ENCODE measurements at regions not wholly inside any gene's neighbourhood (a gene's known extent, or its start where the extent isn't known, plus 50 kb on each side); places are given as distances from the start of the nearest gene placed in this dataset.
"Not testable (repeated sequence)": the region's sequence is repeated elsewhere in the genome, so short reads cannot be mapped to it uniquely, and the experiment has no call there.

DNA sequence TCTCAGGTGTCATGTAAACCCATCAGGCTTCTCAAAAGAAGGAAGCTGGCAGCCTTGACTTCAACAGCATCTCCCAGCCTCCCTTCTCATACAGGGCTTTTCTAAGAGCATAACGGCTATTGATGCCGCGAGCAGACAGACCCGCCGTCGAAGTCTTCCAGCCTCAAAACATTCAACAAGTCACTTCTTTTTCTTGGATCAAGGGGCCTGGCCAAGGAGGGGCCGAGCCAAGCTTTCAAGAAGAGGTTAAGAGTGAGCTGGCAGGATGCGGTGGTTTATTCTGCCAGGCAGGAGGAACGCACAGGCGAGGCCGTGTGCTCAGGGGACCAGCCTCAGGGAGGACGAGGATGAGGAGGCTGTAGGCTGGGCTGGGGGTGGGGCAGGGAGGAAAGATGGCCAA is 102.9 kb upstream of the RFLNA start:
- no peak for DNase-seq

DNA sequence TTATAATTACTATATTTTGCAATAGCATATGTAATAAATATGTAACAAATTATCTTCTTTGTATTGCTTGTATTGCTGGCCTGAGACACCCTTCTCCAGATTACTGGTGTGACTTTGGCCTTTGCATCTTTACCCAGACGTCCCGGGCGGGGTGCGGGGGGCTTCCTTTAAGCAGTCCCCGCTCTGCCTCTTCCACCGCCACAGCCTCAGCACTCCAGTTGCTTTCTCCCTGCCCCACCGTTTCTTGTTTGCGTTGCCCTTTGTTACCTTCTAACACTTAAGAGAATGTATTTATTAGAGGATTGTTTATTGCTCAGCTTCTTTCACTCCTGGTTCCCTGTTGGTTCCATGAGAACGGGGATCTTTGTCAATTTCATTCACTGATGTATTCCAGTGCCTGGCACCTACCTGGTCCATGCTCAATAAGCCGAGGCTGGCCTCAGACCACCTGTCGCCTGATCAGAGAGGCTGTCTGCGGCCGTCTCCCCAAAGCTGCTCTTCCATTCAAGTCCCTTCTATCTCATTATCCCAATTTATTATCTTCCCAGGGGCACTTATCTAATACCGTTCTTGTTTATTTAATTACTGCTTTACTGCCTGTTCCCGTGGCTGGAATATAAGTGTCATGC is 100.5 kb upstream of the RFLNA start:
- DNase-seq = no peak

DNA sequence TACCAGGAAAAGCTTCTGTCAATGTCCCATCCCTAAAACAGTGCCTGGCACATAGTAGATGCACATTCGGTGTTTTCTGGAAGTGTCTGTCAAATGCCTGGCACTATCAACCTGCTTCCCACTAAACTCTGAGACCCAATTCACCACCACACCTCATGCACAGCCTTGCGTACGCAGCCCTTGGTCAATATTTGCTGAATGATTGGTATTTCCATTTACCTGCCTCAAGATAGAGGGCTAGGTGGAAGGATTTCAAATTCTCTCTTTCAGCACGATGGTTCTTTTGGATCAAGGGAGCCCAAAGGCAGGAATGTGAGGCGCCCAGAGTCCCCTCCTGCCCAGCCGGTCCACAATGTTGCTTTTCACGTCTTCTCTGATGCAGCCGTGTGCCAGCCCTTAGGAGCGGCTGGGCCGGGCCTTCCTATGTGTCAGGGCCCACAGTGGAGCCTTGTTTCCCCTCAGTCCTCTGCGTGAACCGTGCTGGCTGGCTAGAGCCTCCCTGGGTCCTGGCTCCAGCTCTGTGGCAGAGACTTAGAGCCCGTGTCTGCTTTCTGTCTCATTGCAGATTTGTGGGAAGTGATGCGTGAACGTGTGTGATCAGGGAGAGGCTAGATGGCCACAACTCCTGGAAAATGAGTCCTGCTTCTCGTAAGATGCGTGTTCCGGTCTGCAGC is 99.9 kb upstream of the RFLNA start:
- no peak for DNase-seq

DNA sequence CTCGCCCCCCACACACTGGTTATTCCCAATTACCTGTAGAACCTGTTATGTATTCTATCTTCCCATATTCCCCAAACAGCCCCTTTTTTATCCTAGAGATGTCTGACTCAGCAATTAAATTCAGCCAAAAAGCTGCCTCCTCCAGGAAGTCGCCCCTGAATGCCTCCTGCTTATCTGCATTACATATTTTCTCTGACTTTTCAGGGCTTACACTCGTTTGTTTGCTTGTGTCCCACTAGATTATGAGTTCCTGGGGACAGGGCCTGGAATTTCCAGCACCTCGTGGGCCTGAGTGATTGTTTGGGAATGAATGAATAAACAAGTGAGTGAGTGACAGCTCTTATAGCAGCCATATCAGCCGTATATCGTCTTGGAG is 99.3 kb upstream of the RFLNA start:
- no peak for DNase-seq

DNA sequence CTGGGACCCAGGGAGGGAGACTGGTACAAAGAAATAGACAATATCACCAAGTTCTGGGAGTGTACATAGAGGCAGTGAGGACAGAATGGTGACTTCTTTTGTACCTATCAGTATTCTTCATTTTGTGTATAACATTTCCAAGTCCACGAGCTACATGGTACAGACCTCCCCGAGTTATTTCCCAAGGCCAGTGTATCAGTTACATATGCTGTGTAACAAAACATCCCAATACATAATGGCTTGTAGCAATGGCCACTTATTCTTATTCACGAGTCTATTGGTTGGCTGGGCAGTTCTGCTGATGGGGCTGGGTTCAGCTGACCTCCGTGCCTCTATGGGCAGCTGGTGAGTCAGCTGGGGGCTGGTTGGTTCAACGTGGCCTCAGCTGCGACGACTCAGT is 98.7 kb upstream of the RFLNA start:
- DNase-seq = no peak

DNA sequence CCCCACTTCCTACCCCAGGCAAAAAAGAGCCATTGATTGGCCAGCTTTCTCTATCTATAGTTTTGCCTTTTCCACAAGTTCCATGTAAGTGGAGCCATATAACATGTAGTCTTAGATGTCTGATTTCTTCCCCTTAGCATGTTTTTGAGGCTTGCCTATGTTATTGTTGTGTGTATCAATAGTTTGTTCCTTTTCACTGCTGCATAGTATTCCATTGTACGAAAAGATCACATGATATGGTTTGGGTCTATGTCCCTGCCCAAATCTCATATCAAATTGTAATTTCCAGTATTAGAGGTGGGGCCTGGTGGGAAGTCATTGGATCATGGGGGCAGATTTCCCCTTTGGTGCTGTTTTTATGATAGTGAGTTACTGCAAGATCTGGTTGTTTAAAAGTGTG is 93.6 kb upstream of the RFLNA start:
- no peak for DNase-seq

DNA sequence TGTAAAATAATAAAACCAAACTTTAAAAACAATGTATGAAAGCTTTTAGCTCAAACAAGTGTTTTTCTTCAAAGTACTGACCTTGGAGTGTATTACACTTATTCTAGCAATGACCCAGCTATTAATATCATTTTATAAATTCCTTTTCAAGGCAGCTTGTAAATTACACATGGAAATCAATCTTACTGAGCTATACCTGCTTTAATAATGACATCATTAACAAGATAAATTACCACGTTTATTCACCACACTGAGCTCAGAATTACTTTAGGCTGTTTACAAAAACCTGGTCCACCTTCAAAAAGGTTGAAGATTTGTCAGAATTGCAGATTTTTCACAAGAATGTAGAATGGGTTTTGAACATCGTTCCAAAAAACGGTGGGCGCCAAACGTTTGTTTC is 91.7 kb upstream of the RFLNA start:
- DNase-seq = no peak

DNA sequence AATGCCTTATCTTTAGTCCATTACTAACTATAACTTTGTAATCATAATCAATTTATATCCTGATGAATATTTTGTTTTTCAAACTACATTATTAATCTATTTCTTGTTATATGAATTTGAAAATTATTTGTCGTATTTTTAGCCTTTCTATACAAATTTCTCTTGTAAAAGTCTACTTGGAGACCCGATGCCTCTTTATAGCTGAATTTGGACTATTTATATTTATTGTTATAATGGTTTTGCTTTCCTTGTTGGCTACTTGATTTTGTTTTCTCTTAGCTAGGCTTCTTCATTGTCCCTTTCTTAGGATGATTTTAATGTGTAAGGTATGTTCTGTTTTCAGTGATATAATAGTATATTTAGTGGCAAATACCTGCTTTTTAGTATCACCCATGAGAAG is 89.5 kb upstream of the RFLNA start:
- no peak for DNase-seq

DNA sequence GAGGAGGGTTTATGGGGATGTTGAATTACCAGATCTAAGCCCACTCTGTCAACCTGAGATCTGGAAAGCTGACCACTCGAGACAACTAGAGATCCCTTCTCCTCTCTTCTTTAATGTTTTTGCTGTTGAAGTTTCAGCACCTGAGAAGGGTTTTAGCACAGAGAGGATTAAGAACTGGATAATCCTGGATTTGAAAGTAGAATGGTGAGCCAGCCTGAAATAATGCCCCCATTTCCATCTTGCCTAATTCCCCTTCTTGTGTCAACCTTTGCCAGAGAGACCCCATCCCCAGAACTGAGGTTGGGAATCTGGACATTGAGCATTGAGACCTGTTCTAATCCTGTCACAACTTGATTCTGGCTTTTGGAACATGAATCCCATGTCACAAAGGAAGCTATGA is 87.8 kb upstream of the RFLNA start:
- no peak for DNase-seq

DNA sequence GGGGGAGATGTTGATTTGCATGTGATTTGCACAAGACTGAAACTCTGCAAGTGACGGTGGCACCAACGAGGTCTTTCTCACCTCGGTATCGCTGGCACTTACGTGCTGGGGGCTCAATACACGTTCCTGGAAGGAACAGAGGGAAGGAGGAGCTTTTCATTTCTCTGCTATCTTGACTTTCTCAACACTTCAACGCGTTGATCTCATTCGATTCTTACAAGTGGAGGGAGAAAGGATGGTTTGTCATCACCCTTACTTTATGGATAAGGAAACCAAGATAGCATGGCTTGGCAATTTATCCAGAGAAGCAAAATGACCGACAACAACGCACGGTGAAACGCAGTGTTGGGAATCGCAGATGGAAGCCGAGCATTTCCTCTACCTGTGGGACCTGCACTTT is 87.3 kb upstream of the RFLNA start:
- DNase-seq = no peak

DNA sequence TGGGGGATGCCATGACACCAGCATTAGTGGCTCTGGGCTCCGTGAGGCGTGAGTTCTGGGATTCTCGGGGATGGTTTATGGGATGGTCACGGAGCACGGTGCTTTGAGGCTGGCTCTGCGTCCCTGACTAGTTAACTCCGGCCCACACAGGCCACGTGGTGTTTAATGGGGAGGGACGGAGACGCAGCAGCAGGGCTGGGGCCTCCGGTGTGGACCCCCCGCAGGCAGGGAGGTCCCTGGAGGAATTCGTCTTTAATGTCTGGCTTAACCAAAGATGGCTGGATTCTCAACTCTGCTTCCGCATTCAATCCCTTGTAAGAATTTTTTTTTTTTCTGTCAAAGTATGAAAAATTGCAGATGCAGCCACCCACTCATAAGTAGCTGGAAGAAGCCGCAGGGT is 86.4 kb upstream of the RFLNA start:
- DNase-seq = no peak

DNA sequence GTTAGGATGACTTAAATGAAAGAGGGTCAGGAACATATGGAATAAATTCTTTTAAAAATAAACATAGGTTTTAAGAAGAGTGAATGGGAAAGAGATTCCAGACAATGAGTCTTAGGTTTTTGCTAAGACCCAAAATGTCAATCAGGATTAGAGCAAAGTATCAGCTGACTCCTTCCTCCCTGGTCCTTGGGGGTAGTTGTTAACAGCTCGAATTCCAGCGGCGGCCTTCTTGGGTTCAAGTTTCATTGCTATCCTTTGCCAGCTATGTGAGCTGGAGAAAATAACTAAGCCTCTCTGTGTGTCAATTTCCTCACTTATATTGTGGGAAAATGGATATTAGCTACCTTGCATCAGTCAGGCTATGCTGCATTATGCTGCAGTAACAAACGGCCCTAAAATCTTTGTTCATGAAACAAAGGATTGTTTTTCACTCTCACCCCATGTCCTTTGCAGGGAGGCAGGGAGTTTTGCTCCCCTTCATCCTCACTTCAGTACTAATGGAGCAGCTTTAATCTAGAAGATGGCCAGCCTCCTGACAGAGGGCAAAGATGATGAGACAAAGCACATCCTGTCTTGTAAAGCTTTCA is 83.8 kb upstream of the RFLNA start:
- DNase-seq = no peak

DNA sequence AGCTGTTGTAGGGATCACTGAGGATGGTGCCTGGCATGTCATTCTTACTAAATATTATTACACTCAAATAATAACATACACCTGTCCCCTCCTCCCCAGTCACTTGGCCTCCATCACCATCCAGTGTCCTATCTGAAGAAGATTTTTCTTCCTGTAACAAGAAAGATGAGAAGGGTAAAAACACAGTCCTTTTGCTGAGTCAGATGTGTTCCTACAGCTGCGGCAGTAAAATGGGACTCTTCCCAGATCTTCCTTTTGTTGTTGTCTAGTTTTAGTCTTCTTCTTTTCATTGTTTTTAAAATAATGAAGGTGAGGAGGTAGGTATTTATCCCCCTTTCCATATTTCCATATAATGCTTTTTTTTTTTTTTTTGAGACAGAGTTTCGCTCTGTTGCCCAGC is 83.1 kb upstream of the RFLNA start:
- DNase-seq = no peak

DNA sequence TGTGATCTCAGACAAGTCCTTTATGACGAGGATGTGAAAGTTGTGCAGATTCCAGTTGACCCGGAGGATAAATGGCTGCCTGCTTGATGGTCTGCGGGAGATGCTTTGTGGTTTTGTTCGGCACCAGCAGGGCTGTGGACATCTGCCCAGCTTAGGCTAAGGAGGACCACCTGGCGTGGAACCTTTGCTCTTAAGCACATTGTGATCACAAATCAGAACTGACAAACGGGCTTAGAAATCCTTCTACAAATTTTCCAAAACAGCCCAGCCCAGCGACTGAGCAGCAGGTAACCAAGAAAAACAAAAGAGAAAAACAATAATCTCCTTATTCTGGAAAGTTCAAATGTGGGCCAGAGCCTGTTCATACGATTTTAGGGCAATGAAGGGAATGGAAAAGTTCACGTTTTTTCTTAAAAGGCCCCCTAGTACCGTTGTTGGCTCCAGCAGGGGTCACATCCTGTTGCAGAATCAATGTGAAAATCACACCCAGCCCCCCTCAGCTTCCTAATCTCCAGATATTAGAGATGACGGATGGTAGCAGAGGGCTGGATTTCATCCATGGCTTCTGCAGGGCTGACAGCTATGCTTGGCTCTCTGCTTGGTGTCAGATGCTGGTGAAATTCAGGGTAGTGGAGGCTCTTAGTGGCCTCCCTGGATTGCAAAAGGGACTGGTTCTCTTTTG is 81.1 kb upstream of the RFLNA start:
- no peak for DNase-seq

DNA sequence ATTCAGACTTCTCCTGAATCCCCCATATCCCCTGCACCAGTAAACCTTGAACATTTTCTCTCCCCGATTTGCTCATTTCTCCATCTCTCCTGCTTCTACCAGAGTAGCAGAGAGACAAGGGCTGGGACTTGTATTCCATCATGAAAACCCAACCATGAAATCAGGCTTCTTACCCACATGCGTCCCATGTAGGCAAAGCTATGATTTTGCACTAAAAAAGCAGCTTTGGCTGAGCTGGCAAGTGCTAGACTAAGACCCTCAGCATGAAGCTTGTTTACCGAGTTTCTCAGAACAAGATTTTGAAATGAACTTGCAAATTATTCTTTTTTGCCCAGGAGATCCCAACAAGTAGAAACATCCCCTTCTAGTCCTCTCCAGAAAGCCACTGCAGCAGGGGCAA is 80.3 kb upstream of the RFLNA start:
- no peak for DNase-seq

DNA sequence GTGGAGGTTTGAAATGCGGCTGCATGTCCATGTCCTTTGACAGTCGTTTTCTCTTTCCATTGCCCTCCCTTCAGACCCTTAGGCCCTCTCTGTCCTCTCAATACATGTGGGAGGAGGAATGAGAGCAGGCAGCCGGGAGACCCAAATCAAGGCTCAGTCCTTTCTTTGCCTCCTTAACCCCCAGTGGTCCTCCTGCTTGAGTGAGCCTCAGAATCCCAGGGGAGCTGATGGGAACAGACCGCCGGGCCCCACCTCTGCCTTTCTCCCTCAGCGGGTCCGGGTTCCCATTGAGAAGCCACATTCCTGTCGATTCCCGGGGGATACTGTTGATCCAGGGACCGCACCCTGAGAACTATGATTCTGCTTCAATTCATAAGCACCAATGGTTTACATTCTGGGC is 77.9 kb upstream of the RFLNA start:
- no peak for DNase-seq

DNA sequence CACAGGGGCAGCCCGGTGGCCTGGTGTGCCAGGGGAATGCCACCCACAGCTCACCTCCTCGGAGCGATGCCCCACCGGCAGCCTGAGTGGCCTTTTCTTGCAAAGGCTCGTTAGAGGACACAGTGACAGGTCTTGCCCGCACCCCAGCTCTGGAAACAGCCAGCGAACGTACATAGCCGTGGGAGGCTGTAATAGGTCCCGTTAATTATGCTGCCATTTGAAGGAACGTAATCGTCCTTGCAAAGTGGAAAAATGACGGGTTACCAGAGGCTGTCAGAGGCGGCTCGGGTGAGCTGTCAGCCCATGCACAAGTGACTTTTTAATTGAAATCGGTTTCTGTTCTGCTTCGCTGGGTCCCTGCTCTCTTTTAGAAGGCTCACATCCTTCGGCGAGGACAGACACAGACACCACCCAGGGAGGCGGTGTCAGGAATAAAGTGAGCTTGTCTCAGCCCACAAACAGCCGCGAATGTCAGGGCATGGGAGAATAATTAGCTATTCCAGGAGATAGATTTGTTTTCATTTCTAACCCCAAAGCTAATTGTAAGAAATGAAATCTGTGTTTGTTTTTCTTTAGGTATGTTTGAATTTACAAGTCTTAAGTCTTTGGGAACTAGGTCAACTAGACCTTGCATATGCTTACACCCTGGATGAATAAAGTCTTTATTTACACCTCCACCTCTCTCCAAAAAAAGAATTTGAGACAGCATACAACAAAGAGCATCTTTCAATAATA is 77.2 kb upstream of the RFLNA start:
- DNase-seq = no peak

DNA sequence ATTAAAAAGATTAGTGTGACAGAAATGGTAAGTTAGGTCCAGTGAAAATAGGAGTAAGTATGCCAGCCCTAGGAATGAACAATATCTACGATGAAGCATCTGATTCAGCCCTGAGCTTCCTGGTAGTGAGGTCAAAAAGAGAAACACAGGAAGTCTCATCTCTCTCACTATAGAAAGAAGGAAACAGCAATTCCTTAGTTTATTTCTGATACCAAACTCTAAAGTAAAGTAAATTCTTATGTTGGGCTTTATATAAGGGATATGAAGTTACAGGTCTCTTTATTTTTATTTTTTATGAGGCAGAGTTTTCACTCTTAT is 76.7 kb upstream of the RFLNA start:
- no peak for DNase-seq

DNA sequence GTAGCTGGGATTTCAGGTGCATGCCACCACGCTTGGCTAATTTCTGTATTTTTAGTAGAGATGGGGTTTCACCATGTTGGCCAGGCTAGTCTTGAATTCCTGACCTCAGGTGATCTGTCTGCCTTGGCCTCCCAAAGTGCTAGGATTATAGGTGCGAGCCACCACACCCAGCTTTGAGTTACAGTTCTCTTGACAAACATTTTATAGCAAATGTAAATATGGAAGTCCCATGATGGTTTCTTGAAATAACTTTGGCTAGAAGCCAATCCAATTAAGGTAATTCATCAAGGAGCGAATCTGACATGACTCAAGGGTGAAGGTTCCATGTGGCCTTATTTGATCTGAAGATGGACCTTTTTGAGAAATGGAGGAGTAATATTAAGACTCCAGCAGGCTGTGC is 76.2 kb upstream of the RFLNA start:
- not testable (repeated sequence) for DNase-seq

DNA sequence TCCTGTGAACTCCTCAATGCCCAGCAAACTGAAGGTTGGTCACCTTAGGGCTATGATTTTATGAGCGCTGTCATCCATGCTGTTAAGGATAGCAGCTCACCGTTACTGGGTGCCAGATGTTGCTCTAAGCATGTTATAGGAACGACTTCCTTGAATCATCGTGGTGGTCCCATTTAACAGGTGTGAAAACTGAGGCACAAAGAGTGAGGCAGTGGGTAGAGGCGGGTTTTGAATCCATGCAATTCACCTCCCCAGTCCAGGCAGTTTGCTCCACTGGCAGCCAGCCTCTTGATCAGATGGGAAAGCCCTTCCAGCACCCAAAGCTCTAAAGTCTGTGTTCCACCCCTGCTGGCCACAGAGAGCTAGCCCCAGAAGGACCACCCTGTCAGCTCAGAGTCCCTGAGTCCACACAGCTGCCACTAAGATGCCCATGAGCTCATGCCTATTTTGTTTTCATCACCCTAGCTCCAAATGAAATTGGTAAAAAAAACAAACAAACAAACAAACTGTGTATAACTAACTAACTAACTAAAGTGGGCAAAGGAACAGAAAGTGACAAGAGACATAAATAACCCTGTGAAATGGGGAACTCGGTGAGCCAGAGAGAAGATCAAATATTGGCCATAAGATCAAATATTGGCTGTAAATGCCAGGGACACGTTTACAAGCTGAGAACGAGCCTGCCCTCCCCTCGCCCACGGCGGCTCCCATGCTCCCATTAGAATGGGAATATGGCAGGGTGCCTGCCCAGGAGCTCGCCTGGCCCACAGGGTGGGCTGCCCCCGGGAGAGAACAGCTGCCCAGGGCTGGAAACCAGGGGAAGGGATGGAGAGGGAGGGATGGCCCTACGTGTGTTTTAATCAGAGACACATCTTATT is 72.3 kb upstream of the RFLNA start:
- DNase-seq = no peak

DNA sequence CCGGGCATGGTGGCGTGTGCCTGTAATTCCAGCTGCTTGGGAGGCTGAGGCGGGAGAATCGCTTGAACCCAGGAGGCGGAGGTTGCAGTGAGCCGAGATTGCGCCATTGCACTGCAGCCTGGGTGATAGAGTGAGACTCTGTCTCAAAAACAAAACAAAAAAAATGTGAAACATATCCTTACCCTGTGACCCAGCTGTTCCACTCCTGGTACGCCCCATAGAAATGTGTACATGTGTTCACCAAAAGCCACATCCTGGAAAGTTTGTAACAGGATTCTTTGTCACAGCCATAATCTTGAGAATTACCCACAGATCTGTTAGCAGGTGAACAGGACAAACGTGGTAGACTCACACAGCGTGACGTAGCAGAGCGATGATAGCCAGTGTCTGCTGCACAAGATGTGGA is 71.2 kb upstream of the RFLNA start:
- not testable (repeated sequence) for DNase-seq

DNA sequence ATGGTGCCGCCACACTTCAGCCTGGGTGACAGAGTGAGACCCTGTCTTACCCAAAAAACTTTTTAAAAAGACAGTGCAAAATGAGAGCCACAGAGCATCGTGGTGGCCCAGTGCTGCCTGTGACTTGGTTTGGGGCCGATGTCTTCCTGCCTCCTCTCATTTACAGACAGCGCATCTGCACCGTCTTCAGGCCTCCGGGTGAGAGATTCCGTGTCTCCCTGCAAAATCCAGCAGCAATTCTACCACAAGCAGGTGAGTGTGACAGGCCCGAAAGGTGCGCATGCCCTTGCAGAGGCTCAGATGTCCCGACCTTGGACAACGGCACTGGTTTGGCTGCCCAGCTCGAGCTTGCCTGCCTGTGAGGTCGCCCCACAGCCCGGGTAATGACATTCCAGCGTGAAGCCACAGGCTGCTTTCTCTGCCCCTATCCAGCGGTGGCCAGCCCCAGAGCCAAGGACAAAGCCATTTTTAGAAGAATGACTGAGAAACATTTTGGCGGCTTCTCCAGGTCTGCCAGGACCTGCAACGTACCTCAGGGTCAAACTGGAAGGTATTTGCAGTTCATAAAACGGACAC is 70.3 kb upstream of the RFLNA start:
- no peak for DNase-seq
